AG04449 (cell line): ENCODE measurements at regions not wholly inside any gene's neighbourhood (a gene's known extent, or its start where the extent isn't known, plus 50 kb on each side); places are given as distances from the start of the nearest gene placed in this dataset.

Experiments
- CTCF ChIA-PET: fragments of 350-600 bp; formaldehyde crosslinking; extraction: SDS; loops from one replicate; lab custom pipeline; 2021; ENCODE audit warnings: antibody characterized with exemption; lab: Yijun Ruan, JAX
- POLR2A ChIA-PET: fragments of 400-600, 350-600 bp; formaldehyde crosslinking; extraction: SDS; loops from one replicate; lab custom pipeline; 2020; ENCODE audit warnings: antibody characterized with exemption, inconsistent platforms; lab: Yijun Ruan, JAX
- DNase-seq: peaks from one replicate; pipeline ENCODE4 v3.0.0-alpha.2; 2010; ENCODE audit warnings: low read depth, low spot score
- H3K4me3 ChIP-seq: 2 replicates; pipeline ENCODE4 v1.5.1; 2011; ENCODE audit warnings: low read depth, mild to moderate bottlenecking, control low read depth, low read length
- CTCF ChIP-seq: IDR thresholded peaks from one replicate; pipeline ENCODE4 v1.5.1; 2011; ENCODE audit warnings: mild to moderate bottlenecking, moderate library complexity, low read length, control low read depth, inconsistent platforms; ENCODE audit not compliant: insufficient read depth; ENCODE audit errors: missing control alignments

GRCh38 chr2:122156176-122156890 lies 400.9 kb downstream of the TSN start:
- no peak for TF ChIP-seq CTCF
- no peak for DNase-seq
- ChIA-PET POLR2A (no interaction called here), CTCF (no interaction called here)
- H3K4me3 ChIP-seq: no peak overlapping the region

DNA sequence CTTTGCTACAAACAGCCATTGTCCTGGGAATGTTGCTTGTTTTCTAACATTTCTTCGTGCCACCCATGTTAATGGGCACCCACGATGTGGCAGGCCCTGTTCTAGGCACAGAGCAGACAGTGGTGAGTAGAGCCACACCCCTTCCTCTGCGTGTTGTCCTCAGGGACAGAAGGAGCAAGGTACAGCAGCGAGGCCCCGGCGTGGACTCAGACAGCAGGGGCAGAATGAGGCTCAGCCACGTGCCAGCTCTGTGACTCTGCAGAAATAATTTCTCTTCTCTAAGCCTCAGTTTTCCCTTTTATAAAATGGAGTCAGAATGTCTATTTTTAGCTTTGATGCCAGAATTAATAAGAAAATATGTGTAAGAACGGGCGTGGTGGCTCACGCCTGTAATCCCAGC lies 401.7 kb downstream of the TSN start:
- no peak for DNase-seq
- ChIA-PET POLR2A (no interaction called here), CTCF (no interaction called here)
- TF ChIP-seq CTCF: no peak
- H3K4me3 ChIP-seq: no peak overlapping the region

- ChIA-PET CTCF (no interaction called here), POLR2A (no interaction called here)
- no peak for TF ChIP-seq CTCF
- no peak overlapping the region for H3K4me3 ChIP-seq
- no peak for DNase-seq
Measured at GRCh38 chr2:122163617-122164016, 408.2 kb downstream of the TSN start.

DNA sequence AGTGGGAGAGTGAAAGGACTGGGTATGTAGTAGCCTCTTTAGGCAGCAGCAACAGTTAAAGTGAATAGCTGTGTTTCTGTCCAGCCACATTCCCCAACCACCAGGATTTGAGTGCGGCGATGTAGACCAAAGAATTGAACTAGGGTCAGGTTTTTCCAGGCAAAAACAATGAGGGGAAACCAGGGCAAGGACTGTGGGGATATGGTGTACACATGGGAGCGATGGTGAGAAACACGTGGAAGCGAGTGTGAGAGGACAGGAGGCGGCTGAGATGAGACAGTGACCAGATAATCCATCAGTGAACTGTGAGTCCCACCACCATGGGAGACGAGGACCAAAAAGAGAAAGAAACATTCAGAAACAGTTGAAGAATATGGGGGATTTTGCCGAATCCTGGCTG lies 409.5 kb downstream of the TSN start:
- no peak for TF ChIP-seq CTCF
- ChIA-PET POLR2A (no interaction called here), CTCF (no interaction called here)
- no peak overlapping the region for H3K4me3 ChIP-seq
- DNase-seq: no peak

GRCh38 chr2:122166820-122167219 lies 411.4 kb downstream of the TSN start:
- CTCF ChIA-PET: no interaction called here
- no peak overlapping the region for H3K4me3 ChIP-seq
- POLR2A ChIA-PET: no interaction called here
- no peak for DNase-seq
- TF ChIP-seq CTCF: no peak

- DNase-seq: no peak
- TF ChIP-seq CTCF: no peak
- ChIA-PET POLR2A (no interaction called here), CTCF (no interaction called here)
- no peak overlapping the region for H3K4me3 ChIP-seq
Measured at GRCh38 chr2:122167515-122167914, 412.1 kb downstream of the TSN start.
